EL (cell line): ENCODE measurements at regions not wholly inside any gene's neighbourhood (a gene's known extent, or its start where the extent isn't known, plus 50 kb on each side); places are given as distances from the start of the nearest gene placed in this dataset.
A peak's percentile ranks its signal among the peaks of the same experiment; 100 is the strongest.
"Not testable (repeated sequence)": the region's sequence is repeated elsewhere in the genome, so short reads cannot be mapped to it uniquely, and the experiment has no call there.

ENCODE experiments used
- DNase-seq: peaks from one replicate; pipeline ENCODE4 v3.0.0-alpha.2; 2016

DNA sequence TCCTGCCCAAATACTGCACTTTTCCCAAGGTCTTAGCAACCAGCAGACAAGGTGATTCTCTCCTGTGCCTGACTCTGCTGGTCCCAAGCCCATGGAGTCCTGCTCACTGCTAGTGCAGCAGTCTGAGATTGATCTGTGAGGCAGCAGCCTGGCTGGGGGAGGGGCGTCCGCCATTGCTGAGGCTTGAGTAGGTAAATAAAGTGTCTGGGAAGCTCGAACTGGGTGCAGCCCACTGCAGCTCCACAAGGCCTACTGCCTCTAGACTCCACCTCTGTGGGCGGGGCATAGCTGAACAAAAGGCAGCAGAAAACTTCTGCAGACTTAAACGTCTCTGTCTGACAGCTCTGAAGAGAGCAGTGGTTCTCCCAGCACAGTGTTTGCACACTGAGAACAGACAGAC is 258.7 kb downstream of the ABCC12 start:
- not testable (repeated sequence) for DNase-seq

DNA sequence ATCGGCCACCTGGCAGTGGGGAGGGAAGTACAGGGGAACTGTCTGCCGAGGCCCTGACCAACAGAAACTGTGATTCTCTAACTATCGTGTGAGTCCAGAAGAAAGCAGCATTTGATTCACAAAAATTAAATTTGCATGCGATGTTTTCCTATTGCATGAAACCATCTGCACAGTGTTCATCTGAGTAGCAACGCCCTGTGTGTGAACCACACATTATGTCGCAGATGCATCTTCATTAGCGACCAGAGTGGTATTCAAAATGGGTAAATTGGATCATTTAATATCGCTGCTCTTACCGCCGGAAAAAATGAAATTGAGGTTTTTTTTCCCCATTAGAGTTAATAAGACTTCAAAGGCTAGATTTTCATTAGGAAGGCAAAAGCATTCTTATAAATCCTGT is 260.6 kb downstream of the ABCC12 start:
- DNase-seq = no peak

DNA sequence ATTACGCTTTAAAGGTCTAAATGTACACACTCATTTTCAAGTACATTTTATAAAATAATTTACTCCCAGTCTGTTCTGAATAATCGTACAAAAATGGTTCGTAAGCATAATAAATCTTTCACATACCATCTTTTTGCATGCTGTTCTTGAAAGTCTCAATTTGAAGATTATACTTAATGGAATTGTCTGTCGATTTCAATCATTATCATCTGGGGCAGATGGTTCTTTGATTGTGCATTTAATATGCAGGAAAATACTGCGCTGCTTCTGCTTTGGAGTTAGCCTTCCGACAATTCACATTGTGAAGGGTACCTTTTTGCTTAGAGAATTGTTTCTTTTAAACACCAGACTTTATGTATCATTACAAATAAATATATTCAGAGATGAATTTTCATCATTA is 262.8 kb downstream of the ABCC12 start:
- DNase-seq = no peak

DNA sequence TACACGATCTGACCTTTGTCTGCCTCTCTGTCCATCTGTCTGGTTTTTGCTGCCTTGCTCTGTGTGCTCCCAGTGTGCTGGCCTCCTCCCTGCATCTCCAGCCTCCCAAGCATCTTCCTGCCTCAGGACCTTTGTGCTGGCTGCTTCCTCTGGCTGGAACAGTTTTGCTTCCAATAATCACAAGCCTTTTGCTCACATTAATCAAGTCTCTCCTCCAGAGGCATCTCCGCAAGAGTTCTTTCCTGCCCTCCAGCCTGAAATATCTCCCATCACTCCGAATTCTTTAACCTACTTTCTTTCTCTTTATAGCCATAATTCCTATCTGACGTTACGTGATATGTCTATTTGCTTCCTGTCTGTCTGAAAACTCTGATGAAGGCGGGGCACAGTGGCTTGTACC is 267.1 kb downstream of the ABCC12 start:
- DNase-seq = no peak

DNA sequence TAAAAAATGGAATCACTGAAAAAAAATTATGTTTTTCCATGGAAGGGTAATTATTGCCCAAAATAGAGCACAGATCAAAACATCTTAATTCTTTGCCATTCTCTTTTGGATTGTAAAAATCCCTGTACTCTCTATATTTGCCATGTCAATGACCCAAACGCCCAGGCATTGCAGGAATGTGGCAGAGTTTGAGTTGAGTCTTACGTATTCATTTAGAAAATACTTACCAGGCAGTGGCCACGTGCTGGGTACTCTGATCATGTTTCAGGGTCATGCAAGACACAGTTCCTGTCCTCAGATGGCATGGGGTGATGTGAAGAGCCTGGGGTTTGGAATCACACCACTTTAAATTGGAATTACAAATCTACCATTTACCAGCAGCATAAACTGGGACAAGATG is 267.7 kb downstream of the ABCC12 start:
- DNase-seq = peak; percentile 91

DNA sequence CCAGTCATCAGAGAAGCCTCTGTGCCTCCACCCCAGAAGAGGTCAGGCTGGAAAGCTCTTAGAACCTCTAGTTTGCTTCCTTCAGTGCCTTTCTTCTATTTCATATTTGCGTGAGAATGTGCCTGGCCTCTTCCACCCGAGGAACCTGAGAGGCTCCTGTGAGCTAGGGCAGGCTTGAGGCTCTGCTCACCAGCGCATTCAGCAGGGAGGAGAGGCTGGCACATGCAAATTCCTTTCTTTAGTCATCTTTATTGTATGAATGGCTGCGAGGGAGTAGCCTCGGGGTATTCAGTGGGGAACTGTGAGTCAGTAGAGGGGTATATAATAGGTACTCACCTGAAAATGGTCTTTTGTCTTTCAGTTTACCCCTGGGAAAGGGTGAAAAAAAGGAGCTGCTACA is 268.3 kb downstream of the ABCC12 start:
- peak; percentile 92 for DNase-seq

DNA sequence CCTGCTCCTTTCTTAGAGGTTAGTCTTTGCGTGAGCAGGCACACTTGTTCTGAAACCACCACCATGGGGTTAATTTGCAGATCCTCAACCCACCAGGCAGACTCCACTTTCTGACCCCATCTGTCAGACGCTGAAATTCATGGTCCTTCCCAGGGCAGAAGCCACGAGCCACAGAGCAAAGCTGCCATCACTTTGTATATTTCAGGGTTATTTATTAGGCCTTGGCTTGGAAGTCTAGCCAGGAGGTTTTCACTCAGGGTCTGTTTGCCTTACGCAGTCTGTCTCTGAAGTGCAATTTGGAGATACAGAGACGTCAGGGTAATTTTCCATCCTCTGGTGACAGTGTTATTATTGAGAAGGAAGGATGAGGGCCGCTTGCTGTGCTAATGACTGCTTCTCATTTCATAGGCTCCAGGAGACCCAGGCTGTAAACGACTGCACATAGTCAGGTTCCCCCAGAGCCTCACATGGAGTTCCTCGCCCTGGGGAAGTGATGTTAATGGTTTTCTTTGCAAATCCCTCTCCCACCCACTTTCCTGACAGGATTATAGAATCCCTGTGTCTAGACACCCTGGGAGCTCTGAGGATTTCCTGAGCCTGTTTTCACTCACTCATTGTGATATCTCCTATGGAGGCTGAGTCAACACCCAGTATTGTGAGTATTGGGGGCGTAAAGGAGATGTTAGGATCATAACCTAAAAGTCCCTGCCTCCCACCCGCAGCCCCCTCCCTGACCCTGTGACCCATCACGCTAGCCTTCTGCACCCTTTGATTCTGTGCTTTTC is 269.0 kb downstream of the ABCC12 start:
- DNase-seq = peak; percentile 41

DNA sequence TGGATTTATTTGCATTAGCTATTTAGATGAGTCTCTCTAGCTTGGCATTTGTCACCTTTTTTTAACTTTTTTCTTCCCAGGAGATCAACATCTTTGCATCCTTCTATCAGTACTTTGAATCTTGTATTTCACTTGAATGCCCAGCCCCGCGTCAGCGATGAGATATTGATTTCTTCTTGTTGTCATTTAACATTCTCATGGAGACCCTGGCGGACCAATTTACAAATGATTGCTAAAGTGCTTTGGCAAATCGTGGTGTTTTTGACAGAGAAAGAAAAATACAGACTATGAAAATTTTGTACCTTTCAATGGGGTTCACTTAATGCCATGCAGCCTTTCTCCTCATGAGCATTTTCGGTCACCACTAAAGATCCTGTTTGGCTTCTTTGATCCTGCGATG is 269.7 kb downstream of the ABCC12 start:
- no peak for DNase-seq

DNA sequence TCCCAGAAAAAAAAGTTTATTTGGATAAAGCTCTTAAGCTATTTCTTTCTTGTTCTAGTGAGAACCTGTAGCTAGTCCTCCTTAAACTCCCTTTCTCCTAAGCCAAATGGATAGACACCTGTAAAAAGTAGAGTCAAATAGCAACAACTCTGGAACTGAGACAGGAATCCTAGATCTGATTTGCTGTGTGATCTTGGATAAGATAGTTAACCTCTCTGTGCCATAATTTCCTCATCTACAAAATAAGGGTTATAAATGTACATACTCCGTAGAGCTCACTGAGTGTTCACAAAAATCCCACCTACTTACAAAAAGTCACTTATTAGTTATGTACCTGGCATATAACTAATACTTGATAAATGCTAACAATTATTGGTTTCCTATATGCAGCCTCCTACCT is 270.3 kb downstream of the ABCC12 start:
- DNase-seq = no peak

DNA sequence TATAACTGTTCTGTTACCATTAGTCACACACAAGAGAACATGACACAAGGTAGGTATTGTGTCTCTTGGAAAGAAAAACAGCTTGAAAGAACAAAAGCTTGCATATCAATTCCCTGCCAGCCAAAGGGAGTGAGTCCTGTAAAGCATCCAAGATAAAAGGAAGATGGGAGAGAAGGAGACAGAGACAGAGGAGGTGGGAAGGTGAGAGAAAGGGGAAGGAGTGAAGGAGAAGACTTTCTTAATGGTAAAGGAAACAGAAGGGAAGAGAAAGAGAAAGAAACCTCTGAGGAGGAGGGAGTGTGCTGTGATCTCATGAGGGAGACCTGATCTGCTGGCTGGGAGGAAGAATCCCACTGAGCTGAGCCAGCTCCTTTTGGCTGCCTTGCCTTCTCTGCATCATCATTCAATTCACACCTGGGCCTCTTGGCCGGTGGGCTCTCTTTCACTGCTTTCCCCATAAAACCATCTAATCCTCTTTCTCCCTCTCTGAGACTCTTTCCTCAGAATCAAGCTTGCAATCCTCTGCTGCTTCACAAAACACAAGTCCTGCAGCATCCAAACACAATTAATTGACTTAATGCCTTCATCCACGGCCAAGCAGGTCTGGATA is 271.6 kb downstream of the ABCC12 start:
- no peak for DNase-seq

DNA sequence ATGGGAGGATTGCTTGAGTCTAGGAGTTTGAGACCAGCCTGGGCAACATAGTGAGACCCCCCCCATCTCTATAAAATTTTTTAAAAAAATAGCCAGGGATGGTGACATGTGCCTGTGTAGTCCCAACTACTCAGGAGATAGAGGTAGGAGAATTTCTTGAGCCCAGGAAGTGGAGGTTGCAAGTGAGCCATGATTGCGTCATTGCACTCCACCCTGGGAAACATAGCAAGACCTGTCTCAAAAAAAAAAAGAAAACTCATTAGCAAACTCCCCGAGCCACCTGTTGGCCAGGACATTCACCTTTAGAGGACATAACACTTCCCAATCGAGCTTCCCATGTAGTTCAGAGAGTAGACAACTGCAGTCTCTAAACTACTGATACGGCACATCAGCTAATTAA is 274.2 kb downstream of the ABCC12 start:
- no peak for DNase-seq

DNA sequence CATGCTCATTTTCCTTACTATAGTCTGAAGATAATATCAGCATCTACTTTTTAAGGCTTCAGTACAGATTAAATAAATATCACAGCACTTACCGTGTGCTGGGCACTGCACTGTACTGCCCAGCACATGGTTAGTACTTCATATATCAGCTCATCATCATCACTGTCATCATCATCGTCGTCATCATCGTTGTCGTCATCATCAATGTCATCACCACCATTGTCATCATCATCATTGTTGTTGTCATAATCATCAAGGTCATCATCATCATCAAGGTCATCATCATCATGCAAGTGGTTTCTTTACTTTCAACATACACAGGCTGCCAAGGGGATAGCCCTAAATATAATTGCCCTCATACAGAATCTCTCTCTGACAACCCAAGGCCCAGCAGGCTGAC is 275.1 kb downstream of the ABCC12 start:
- DNase-seq = no peak

DNA sequence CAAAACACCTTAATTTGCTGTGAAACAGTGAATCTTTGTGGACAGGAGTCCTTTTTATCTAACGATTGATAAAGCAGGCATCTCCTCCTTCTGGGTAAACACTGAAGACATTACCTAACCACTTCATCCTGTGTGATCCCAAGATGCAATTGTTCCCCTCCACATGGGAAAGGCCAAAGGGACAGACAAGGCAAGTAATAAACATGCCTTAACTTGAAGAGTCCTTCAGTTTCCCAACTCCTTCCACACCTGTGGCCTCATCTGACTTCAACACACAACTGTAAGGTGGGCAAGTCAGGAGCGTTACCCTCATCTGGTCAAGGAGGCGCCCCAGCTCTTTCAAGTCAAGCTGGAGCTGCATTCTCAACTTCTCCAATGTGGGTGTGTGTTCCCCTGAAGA is 278.6 kb downstream of the ABCC12 start:
- no peak for DNase-seq

DNA sequence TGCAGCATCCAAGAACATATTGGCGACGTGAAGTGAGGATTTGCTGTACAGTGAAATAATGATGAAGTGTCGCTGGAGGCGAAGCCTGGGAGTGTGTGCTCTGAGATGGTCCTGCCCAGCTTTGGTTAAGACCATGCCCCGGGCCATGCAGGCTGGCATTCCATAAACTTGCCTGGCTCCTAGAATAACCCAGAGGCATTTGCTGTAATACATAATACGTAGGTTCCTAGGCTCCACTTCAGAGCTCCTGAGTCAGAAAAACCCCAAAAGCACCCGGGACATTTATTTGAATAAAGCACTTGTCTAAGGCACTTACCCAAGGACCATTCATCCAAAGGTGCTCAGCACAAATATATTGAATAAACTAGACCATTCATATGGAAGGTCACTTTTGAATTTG is 279.3 kb downstream of the ABCC12 start:
- DNase-seq = no peak

DNA sequence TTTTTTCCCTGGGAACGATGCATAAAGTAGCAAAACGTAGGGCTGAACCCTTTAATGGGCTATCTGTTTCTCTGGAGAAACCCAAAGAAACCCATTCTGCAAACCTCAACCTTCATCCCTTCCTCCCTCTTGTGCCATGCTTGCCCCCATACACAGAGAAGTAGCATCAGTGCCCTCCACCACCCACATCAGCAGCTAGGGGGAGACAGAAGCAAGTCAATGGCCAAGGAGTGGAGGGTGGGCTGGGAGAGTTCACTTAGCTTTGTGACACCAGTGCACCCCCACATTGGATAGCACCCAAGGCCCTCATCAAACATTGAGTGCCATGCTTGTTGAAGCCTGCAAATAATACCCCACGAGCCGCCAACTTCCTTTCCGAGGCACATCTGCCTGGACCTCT is 282.4 kb downstream of the ABCC12 start:
- DNase-seq = no peak

DNA sequence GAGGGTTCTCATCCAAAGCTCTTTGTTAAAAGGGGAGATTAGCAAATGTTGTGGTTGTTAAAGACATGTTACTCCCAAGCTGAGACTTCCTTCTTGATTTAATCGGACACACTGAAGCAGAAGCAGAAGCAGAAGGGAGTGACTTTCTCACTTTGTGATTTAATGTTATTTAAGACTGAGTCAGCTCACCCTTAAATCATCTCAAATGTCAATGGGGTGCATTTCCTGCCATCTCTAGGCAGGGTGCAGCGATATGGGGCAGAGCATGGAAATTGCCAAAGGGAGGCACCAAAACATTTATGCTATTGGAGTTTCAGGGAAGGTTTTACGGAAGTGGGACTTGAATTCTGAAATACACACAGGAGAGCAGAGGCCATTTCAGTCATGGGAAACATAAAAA is 283.6 kb downstream of the ABCC12 start:
- DNase-seq = no peak

DNA sequence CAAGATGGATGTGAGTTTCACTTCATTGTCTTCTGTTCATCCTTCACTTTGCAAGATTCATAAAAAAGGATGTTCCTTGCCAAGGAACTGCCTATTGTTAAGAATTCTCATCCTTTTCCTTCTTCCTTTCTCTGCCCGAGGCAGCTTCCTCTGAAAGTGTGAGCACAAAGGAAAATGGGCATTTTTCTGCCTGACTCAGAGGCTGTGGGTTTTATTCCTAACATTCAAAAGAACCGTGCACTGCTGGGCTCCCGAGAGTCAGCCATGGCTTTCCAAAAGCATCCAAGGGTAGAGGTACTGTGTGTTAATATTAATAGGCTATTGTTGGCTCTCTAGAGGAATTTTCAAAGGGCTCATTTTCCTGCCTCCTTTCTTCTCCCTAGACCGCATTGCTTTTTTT is 289.4 kb downstream of the ABCC12 start:
- peak; percentile 26 for DNase-seq

DNA sequence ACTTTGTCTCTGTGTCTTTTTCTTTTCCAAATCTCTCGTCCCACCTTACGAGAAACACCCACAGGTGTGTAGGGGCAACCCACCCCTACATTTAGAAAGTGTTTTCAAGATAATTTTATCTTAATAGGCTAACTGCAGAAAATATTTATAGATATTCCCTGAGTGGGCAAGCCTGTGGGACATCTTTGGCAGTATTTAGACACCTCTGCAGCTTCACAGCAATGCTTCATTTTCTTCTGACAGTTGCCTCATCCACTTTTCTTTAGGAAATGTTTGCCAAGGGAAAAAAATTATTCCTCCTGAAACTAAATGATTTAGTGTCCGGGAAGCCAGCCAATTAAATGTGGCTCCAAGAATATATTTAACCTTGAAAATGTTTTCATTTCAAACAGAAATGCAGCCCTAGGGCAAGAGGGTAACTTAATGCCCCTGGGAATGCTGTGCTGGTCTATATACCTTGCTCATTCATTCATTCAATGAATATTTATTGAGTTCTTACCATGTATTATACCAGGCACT is 290.4 kb downstream of the ABCC12 start:
- DNase-seq = no peak

DNA sequence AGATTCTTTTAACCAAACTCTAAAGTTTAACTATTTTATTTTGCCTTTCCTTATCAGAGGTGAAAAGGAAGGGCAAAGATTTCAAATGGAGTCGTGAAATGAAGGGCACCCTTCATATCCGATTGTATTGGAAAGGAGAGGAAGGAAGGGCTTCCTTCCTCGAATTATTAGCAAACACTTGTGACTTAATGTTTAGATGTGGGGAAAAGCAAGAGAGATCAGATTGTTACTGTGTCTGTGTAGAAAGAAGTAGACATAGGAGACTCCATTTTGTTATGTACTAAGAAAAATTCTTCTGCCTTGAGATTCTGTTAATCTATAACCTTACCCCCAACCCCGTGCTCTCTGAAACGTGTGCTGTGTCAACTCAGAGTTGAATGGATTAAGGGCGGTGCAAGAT is 291.5 kb downstream of the ABCC12 start:
- DNase-seq = not testable (repeated sequence)

DNA sequence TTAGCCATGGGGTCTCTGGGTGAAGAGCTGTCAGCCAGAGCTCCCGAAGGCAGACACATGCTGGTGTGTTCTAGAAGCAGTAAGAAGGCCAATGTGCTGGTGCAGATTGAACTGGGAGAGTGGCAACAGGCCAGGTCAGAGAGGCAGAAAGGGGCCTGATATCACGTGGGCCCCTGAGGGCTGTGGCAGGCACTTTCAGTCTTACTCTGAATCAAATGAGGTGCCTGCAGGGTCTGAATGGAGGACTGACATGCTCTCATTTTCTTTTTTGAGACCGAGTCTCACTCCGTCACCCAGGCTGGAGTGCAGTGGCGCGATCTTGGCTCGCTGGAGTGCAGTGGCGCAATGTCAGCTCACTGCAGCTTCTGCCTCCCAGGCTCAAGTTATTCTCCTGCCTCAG is 293.8 kb downstream of the ABCC12 start:
- no peak for DNase-seq

DNA sequence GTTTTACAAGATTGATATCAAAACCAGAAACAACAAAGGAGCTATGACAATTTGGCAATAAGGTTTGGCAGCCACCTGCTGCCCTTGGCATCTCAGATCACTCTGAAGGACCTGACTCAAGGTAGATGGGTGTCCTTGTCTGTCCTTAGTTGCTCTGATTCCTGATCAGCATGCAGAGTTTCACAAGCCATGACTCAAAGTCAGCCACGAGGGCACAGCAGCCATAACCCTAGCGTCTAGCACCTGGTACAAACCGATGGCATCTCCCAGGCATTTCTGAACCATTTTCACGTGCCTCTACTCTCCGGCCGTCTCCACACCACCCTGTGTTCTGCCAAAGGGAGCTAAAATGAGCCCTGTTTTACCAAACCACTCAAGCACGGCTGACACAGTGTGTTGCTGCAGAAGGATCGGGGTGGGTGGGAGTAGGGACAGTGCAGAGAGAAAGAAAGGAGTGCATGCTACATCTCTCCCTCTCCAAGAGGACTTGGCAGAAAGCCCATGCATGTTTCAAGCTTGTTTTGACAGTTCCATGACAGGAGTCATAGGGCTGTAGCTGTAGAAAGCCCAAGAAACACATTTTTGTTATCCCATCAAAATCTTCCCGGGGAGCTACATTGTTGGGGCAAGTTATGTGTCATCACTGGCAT is 297.3 kb downstream of the ABCC12 start:
- no peak for DNase-seq

DNA sequence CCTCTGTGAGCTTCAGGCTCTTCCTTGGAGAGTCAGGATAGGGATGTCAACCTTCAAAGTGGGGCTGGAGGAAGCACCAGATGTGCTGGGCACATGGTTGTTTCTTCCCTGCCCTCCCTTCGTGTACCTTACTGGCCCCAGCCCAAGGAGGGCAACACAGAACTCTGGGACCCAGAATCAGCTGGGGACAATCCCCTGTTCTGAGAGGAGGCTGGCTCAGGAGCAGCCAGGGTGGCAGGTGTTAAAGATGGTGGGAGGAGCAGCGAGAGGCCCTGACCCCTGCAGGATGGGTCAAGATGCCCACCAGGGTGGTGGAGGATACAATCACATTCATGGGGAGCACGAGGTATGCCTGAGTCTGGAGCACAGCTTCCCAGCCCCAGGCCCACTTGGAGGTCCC is 300.4 kb downstream of the ABCC12 start:
- DNase-seq = no peak

DNA sequence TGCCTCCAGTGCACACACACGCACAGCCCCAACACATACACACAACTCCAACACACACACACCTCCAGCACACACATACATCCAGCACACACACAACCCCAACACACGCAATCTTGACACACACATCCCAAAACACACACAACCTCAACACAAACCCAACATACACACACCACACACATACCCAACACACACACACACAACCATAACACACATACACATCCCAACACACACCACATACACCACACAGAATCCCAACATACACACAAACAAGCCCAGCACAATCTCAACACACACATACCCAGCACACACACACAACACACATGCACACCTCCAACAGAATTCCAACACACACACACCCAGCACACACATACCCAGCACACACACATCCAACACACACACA is 301.1 kb downstream of the ABCC12 start:
- no peak for DNase-seq

DNA sequence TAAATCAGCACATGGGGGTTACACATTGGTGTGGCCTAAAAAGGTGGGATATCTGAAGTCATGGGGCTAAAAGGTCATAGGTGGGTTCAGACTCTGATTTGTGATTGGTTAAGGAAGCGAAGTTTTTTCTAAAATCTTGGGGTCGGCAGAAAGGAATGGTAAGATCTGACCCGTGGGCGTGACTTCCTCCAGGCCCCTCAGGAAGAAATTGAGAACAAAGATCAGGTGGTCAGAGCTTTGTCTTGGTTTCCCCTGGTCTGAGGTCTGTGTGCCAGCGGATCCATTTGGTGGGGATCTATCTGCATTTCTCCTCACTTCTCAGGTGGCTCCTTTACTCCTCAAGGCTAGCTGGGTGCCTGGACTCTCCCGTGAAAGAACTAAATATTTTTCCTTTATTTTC is 302.8 kb downstream of the ABCC12 start:
- no peak for DNase-seq
